ENCODE measurements at regions not wholly inside any gene's neighbourhood (a gene's known extent, or its start where the extent isn't known, plus 50 kb on each side); places are given as distances from the start of the nearest gene placed in this dataset.

GRCh38 chr12:114274131-114274530 is 131.8 kb downstream of the TBX5 start:
- no peak overlapping the region for H3K27ac ChIP-seq (ENCODE audit: low read depth, low read length, poor library complexity, severe bottlenecking)
- no peak overlapping the region for H2AFZ ChIP-seq (ENCODE audit: low read length)
- no peaks in the 10 kb centered on the region for H4K20me1 ChIP-seq (ENCODE audit: insufficient read depth, low read length)
- H3K36me3 ChIP-seq (ENCODE audit: insufficient read depth, low read length): no peaks in the 10 kb centered on the region
- H3K4me2 ChIP-seq (ENCODE audit: low read length): no peak overlapping the region
- intact Hi-C loops (cut with micrococcal nuclease; ENCODE audit: unreplicated experiment): no loop called here
- ChIA-PET CTCF (ENCODE audit: unreplicated experiment) (no interaction called here), POLR2A (interaction anchor here (0.7 kb wide), 1 partner anchor 9 kb away, joined by 3 read pairs; no protein-coding TSS in a partner anchor)
- H3K4me3 ChIP-seq (ENCODE audit: low read depth, low read length, poor library complexity, severe bottlenecking): no peak overlapping the region
- no peaks in the 10 kb centered on the region for H3K4me1 ChIP-seq (ENCODE audit: insufficient read depth, low read length, poor library complexity, severe bottlenecking)
- no peaks in the 10 kb centered on the region for H3K9me3 ChIP-seq (ENCODE audit: low read length)
- no TSS peak for BruUV-seq (replicated peaks)
- H3K79me2 ChIP-seq (ENCODE audit: insufficient read depth, low read depth, low read length): no peaks in the 10 kb centered on the region
- DNase-seq (ENCODE audit: low spot score): no peak
- H3K9me2 ChIP-seq (ENCODE audit: insufficient read depth, low read length): no peaks in the 10 kb centered on the region
- TF ChIP-seq, protein P1, sequence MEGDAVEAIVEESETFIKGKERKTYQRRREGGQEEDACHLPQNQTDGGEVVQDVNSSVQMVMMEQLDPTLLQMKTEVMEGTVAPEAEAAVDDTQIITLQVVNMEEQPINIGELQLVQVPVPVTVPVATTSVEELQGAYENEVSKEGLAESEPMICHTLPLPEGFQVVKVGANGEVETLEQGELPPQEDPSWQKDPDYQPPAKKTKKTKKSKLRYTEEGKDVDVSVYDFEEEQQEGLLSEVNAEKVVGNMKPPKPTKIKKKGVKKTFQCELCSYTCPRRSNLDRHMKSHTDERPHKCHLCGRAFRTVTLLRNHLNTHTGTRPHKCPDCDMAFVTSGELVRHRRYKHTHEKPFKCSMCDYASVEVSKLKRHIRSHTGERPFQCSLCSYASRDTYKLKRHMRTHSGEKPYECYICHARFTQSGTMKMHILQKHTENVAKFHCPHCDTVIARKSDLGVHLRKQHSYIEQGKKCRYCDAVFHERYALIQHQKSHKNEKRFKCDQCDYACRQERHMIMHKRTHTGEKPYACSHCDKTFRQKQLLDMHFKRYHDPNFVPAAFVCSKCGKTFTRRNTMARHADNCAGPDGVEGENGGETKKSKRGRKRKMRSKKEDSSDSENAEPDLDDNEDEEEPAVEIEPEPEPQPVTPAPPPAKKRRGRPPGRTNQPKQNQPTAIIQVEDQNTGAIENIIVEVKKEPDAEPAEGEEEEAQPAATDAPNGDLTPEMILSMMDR (conservative IDR thresholded peaks at IDR 0.05; ENCODE audit: low read length): no peak
- no peak for TF ChIP-seq EZH2phosphoT487 (IDR thresholded peaks at IDR 0.05; ENCODE audit: borderline replicate concordance, low read depth, low read length)

- no peak for DNase-seq (ENCODE audit: low spot score)
- no peak overlapping the region for H3K27ac ChIP-seq (ENCODE audit: low read depth, low read length, poor library complexity, severe bottlenecking)
- TF ChIP-seq EZH2phosphoT487 (IDR thresholded peaks at IDR 0.05; ENCODE audit: borderline replicate concordance, low read depth, low read length): no peak
- TF ChIP-seq, protein P1 (conservative IDR thresholded peaks at IDR 0.05; ENCODE audit: low read length): no peak
- no peaks in the 10 kb centered on the region for H3K9me2 ChIP-seq (ENCODE audit: insufficient read depth, low read length)
- H3K4me1 ChIP-seq (ENCODE audit: insufficient read depth, low read length, poor library complexity, severe bottlenecking): no peaks in the 10 kb centered on the region
- intact Hi-C loops (cut with micrococcal nuclease; ENCODE audit: unreplicated experiment): no loop called here
- H4K20me1 ChIP-seq (ENCODE audit: insufficient read depth, low read length): no peaks in the 10 kb centered on the region
- no peaks in the 10 kb centered on the region for H3K9me3 ChIP-seq (ENCODE audit: low read length)
- H2AFZ ChIP-seq (ENCODE audit: low read length): no peak overlapping the region
- no TSS peak for BruUV-seq (replicated peaks)
- no peaks in the 10 kb centered on the region for H3K36me3 ChIP-seq (ENCODE audit: insufficient read depth, low read length)
- CTCF ChIA-PET (ENCODE audit: unreplicated experiment): no interaction called here
- H3K79me2 ChIP-seq (ENCODE audit: insufficient read depth, low read depth, low read length): no peaks in the 10 kb centered on the region
- POLR2A ChIA-PET: no interaction called here
- H3K4me3 ChIP-seq (ENCODE audit: low read depth, low read length, poor library complexity, severe bottlenecking): no peak overlapping the region
- no peak overlapping the region for H3K4me2 ChIP-seq (ENCODE audit: low read length)
Measured at GRCh38 chr12:114272605-114273004, 133.3 kb downstream of the TBX5 start.

- CTCF ChIA-PET (ENCODE audit: unreplicated experiment): no interaction called here
- Histone ChIP-seq H3K36me3 (ENCODE audit: insufficient read depth, low read length) (no peaks in the 10 kb centered on the region), H3K4me1 (ENCODE audit: insufficient read depth, low read length, poor library complexity, severe bottlenecking) (no peaks in the 10 kb centered on the region), H2AFZ (ENCODE audit: low read length) (no peak overlapping the region), H3K79me2 (ENCODE audit: insufficient read depth, low read depth, low read length) (no peaks in the 10 kb centered on the region), H3K9me2 (ENCODE audit: insufficient read depth, low read length) (no peaks in the 10 kb centered on the region), H3K4me3 (ENCODE audit: low read depth, low read length, poor library complexity, severe bottlenecking) (no peak overlapping the region), H3K9me3 (ENCODE audit: low read length) (no peaks in the 10 kb centered on the region), H3K27ac (ENCODE audit: low read depth, low read length, poor library complexity, severe bottlenecking) (no peak overlapping the region), H4K20me1 (ENCODE audit: insufficient read depth, low read length) (no peaks in the 10 kb centered on the region), H3K4me2 (ENCODE audit: low read length) (no peak overlapping the region)
- DNase-seq (ENCODE audit: low spot score): no peak
- no TSS peak for BruUV-seq (replicated peaks)
- TF ChIP-seq EZH2phosphoT487 (IDR thresholded peaks at IDR 0.05; ENCODE audit: borderline replicate concordance, low read depth, low read length): no peak
- TF ChIP-seq, protein P1 (conservative IDR thresholded peaks at IDR 0.05; ENCODE audit: low read length): no peak
- intact Hi-C loops (cut with micrococcal nuclease; ENCODE audit: unreplicated experiment): no loop called here
- POLR2A ChIA-PET: no interaction called here
Measured at GRCh38 chr12:114272071-114272470, 133.9 kb downstream of the TBX5 start.

Measured in OCI-LY7 (cell line).